Hippocampal formation (tissue), 2 donors: ENCODE measurements at regions not wholly inside any gene's neighbourhood (a gene's known extent, or its start where the extent isn't known, plus 50 kb on each side); places are given as distances from the start of the nearest gene placed in this dataset.

Experiments used
- DNase-seq, 2 donors: peaks; one replicate each; lab custom pipeline; 2025; lab: John Stamatoyannopoulos, UW

DNA sequence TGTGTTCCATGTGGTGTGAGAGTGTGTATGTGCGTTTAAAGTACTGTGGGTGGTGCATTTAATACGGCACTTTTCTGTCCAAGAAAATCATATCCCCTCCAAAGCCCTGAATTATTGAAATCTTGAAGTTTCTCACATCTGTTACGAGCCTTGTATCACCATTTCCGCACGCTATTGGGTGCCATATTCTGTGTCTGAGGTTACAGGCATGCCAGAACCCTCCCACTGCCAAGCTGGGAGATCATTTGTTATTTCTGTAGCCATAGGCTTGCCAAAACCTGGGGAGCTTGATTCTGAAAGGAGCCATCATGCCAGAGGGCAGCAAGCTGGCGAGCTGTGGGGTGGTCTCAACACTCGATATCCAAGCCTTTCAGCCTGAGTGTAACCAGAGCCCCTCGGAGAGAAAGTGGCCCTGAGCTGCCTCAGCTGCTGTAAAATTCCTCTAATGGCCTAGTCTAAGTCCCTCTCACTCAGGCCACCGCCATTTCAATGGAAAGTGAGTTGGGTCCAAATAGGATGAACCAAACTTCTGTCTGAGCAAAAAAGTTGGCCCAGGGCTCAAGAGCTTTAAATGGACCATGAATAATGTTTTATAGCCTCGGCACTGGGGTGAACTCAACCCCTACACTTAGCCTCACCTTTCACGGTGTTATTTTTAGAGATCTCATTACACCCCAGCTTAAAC lies 298.4 kb upstream of the DUSP10 start:
- DNase-seq: no peak

GRCh38 chr1:222038971-222039370 lies 297.1 kb upstream of the DUSP10 start:
- DNase-seq: no peak

DNA sequence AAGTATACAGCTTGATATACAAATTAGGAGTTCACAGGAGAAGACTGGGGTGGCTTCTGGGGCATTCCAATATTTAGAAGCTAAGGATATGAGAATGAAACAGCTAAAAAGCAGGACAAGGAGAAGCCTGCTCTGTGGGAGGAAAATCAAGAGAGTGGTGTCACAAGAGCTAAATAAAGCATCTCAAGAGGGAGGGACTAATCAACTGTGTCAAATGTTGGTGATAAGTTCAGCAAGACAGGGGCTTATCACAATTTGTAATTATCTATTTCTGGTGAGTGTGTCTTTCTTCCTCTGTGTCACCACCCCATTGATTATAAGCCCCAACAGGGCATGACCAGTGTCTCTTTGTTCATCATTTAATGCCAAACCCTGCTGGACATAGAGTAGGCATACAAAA lies 295.8 kb upstream of the DUSP10 start:
- no peak for DNase-seq

DNA sequence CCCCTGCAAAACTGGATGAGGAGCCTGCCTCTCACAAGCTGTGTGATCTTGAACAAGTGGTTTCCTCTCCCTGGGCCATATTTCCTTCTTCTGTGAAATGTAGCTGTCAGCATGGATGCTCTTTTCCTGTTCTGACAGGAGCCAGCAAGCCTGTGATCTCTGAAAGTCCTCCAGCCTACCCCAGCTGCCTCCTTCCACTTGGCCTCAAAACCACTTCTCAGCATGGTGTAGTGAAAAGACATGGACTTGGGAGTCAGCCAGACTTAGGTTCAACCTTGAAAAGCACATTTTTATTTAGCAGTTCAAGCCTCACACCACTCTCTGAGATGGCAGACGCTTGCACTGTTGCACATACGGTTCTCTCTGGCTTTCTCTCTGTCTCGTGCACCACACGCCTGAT lies 292.9 kb upstream of the DUSP10 start:
- no peak for DNase-seq

- DNase-seq: no peak
Measured at GRCh38 chr1:222033450-222033849, 291.6 kb upstream of the DUSP10 start.

DNA sequence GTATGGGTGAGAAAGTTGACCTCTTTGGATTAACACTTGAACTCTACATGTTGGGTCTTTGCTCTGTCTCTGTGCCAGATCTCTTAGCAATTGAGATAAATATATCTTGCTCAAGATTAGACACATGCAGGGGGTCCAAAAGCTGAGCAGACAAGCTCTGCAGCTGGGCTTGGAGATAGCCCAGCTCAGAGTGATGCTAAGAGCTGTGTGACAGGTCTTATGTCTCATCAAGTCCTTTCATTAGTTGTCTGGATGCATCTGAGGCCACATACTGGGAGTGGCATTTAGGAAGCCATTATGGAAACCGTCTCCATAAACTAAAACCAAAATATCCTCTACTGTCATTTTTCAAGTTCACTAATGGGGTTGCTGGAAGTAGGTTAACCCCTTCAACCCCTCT lies 289.4 kb upstream of the DUSP10 start:
- no peak for DNase-seq

GRCh38 chr1:222028676-222029075 lies 286.8 kb upstream of the DUSP10 start:
- no peak for DNase-seq

DNA sequence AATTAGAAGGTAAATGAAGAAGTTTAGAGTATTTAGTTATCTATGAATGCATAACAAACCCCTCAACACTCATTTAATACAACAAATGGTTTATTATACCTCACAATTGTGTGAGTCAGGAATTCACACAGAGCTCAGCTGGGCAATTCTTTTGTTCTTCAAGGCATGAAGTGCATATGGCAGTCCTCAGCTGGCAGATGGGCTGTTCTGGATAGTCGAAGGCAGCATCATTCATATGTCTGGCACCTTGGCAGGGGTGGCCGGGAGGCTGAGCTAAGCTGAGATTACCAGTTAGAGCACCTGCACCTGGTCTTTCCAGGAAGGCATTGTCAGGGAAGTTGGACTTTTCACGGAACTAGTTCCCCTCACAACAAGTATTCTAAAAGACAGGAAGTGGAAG lies 286.2 kb upstream of the DUSP10 start:
- no peak for DNase-seq

GRCh38 chr1:222026280-222026679 lies 284.4 kb upstream of the DUSP10 start:
- no peak for DNase-seq

DNA sequence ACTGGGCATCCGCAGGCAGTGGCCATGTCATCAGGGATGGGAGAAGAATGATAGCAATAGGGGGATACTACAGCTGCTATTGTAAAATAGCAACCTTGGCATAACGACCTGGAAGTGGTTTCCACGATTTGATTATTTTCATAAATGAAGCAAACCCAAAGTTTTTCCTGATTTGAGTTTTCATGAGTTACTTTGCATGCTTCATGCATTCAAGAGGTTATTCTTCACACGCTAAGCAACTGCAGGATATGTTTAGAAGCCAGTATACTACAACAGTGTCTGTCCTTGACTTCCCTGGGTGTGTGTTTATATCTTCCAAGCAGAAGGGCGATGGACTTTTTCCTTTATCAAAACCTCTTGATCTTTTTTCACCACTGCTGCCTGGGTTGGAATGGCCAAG lies 281.1 kb upstream of the DUSP10 start:
- DNase-seq: no peak

DNA sequence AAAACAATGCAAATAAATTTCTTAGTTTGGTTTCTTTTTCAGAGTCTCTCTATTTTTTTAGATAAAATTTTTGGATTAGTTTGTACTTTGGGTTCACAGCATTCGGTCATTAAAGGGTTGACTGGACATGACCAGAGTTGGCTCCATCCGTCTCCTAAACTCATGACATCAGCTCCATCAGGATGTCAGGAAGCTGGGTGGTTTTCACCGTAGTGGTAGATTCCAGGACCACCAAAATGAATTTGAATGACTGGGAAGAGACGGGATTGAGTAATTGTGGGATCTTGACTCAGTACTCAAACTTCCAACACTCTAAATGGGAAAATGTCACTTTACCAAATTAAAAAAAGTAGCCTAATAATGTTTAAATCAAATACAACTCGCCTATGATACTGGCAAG lies 279.2 kb upstream of the DUSP10 start:
- no peak for DNase-seq

- DNase-seq: no peak
Measured at GRCh38 chr1:222020553-222020952, 278.7 kb upstream of the DUSP10 start.

- no peak for DNase-seq
Measured at GRCh38 chr1:222019029-222019428, 277.1 kb upstream of the DUSP10 start.

GRCh38 chr1:222018041-222018440 lies 276.2 kb upstream of the DUSP10 start:
- no peak for DNase-seq

- no peak for DNase-seq
Measured at GRCh38 chr1:222015686-222016085, 273.8 kb upstream of the DUSP10 start.

DNA sequence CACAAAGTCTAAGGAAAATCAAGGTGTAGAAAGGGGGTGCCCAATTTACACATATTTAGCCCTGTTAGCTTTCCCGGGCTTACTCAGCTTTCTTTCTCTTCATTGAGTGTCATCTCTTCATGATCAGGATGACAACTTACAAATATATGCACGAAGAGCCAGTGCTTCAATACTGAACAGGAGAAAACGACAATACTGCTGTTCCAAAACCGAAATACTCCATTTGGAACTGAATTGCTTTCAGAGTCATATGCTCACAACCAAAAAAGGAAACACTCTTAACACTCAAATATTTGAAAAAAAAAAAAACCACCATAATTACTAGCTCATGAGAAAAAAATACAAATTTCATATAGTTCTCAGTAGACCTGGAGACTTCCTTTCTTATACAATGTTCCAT lies 272.1 kb upstream of the DUSP10 start:
- no peak for DNase-seq

DNA sequence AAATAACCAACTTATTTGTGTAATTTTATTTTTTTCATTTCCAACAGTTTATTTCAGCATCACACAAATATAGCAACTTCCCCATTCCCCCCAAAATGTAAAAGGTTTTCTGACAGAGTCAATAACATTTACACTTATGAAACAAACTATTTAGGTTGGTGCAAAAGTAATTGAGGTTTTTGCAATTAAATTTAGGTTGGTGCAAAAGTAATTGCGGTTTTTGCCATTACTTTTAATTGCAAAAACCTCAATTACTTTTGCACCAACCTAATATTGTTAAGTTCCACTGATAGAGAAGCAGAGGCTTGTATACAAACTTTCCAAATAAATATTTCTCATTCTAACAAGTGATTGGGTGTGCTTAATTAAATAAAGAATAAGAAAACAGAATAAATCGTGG lies 270.9 kb upstream of the DUSP10 start:
- no peak for DNase-seq

- DNase-seq: no peak
Measured at GRCh38 chr1:222010306-222010705, 268.4 kb upstream of the DUSP10 start.

GRCh38 chr1:222009105-222009730 lies 267.3 kb upstream of the DUSP10 start:
- no peak for DNase-seq

GRCh38 chr1:222006715-222007114 lies 264.8 kb upstream of the DUSP10 start:
- DNase-seq: no peak

DNA sequence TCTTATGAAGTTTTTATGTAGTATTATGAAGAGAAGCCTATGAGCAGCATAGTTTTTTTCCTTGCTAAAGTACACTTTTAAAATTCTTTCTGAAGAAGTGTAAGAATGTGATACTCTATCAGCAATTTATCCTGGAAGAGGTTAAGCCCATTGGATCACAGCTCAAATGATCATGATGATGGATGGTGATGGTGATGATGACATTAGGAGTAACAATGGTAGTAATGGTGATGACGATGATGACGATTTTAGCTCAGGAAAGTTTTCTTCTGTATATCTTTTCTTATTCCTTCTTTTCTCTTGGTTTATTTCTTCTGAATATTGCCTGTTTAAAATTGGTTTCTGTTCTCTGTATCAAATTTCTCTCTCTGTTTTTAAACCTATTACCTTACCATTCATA lies 262.9 kb upstream of the DUSP10 start:
- DNase-seq: no peak

DNA sequence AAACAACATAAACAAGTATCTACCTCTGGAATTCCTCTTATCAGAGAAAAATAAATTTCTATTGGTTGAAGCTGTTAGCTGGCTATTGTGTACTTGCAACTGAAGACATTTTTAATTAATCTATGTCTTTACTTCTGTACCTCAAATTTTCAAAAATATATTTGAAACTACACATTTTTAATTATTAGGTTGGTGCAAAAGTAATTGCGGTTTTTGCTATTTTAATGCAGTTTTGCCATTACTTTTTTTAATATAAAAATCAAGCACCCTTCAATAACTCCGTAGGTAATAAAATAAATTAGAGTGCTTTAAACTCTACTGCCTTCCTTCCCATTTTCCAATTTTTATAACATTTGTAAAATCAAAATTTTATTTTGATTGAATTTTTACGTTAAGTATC lies 262.1 kb upstream of the DUSP10 start:
- no peak for DNase-seq

DNA sequence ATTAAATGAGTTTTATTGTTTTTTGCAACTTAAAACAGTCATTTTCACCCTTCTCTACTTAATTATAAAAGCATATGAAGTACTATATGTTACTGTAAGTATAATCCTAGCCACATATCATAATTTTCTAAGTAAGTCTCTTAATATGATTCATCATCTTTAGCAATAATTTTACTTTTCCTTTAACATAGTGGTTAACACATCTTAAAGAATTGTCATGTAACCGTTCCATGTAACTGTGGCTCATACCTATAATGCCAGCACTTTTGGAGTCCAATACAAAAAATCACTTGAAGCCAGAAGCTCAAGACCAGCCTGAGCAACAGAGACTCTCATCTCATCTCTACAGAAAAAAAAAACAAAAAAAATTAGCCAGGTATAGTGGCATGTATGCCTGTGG lies 260.6 kb upstream of the DUSP10 start:
- no peak for DNase-seq

DNA sequence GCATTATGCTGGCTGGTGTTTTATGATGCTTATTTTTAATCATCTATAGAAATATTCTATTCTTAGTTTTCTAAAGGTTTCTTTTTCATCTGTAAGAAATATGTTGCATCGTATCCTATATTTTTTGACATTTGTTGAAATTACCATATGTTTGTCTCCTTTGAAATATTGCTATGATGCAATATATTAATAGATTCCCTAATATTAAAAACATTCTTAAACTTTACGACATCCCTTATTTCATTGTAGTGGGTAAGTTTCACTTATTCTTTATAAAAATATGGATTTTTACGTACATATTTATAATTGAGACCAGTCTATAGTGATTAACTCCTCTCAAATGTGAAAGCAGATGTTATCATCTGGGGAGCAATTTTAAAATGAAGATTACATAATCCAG lies 258.2 kb upstream of the DUSP10 start:
- no peak for DNase-seq
